Stomach (tissue), 8 donors: ENCODE measurements at regions not wholly inside any gene's neighbourhood (a gene's known extent, or its start where the extent isn't known, plus 50 kb on each side); places are given as distances from the start of the nearest gene placed in this dataset.

Experiments used
- DNase-seq, 2 donors: peaks; one replicate each; pipeline versions ENCODE4 v3.0.0 to v3.0.0-alpha.2; 2013 to 2019
- H3K27ac ChIP-seq, 5 donors: fragments of 200-600 bp in 4 of 5; sonication (generic) in 4 of 5; one replicate each; pipeline ENCODE4 v1.5.1; 2013 to 2019; ENCODE audit warnings: mild to moderate bottlenecking in 1 of 5, moderate library complexity in 1 of 5
- H3K27me3 ChIP-seq, 3 donors: fragments of 200-600 bp; sonication (generic); one replicate each; pipeline ENCODE4 v1.5.1; 2017 to 2019; ENCODE audit warnings: mixed run types in 1 of 3
- H3K36me3 ChIP-seq, 4 donors: fragments of 200-600 bp; sonication (generic); 1 replicate in 3 of 4; 2 replicates in 1 of 4; pipeline ENCODE4 v1.5.1; 2016 to 2019
- H3K4me1 ChIP-seq, 4 donors: fragments of 200-600 bp; sonication (generic); one replicate each; pipeline ENCODE4 v1.5.1; 2016 to 2019
- H3K4me3 ChIP-seq, 4 donors: fragments of 200-600 bp; sonication (generic) in 3 of 4; one replicate each; pipeline ENCODE4 v1.5.1; 2016 to 2019; ENCODE audit warnings: mild to moderate bottlenecking in 1 of 4
- H3K9me3 ChIP-seq, 4 donors: fragments of 200-600 bp; sonication (generic); one replicate each; pipeline ENCODE4 v1.5.1; 2016 to 2019
- EP300 ChIP-seq: sonication (generic); formaldehyde crosslinking; IDR thresholded peaks from one replicate; pipeline ENCODE4 v1.6.1; 2017; ENCODE audit warnings: antibody characterized with exemption
- POLR2A ChIP-seq, 4 donors: fragments of 450-650 bp; IDR thresholded peaks; one replicate each; pipeline ENCODE4 v1.6.1; 2016; ENCODE audit warnings: antibody characterized with exemption in 4 of 4, control low read depth in 2 of 4, mild to moderate bottlenecking in 1 of 4, moderate library complexity in 1 of 4
- POLR2AphosphoS5 ChIP-seq, 3 donors: sonication (generic); formaldehyde crosslinking; IDR thresholded peaks; one replicate each; pipeline ENCODE4 v1.6.1; 2016; ENCODE audit warnings: antibody characterized with exemption in 3 of 3
- WGBS, 5 donors: extraction: QIAGEN DNeasy Blood & Tissue Kit in 3 of 5; methylation state at CpG; one replicate each; pipeline versions ENCODE4 v1.1.5 to v1.1.7; 2013 to 2018; 5-methylcytosine and 5-hydroxymethylcytosine counted together
- intact Hi-C: fragments of 100-400 bp; cut with DNase I; formaldehyde crosslinking; loops from one replicate; pipeline ENCODE4 v1.15.1; 2023; ENCODE audit warnings: low total_unique reads
- TF ChIP-seq, protein P1 (sequence below), 7 experiments: fragments of 450-650 bp in 4 of 7; fragments of 200-600 bp in 3 of 7; sonication (generic) in 3 of 7; IDR thresholded peaks; one replicate each; pipeline ENCODE4 v1.5.1; 2016 to 2019; ENCODE audit warnings: antibody characterized with exemption in 7 of 7, control low read depth in 2 of 7, mild to moderate bottlenecking in 1 of 7
- donor health status: healthy with polysubstance abuse.
- donor health status: Bipolar disorder and iron deficiency.
- donor health status: healthy.

DNA sequence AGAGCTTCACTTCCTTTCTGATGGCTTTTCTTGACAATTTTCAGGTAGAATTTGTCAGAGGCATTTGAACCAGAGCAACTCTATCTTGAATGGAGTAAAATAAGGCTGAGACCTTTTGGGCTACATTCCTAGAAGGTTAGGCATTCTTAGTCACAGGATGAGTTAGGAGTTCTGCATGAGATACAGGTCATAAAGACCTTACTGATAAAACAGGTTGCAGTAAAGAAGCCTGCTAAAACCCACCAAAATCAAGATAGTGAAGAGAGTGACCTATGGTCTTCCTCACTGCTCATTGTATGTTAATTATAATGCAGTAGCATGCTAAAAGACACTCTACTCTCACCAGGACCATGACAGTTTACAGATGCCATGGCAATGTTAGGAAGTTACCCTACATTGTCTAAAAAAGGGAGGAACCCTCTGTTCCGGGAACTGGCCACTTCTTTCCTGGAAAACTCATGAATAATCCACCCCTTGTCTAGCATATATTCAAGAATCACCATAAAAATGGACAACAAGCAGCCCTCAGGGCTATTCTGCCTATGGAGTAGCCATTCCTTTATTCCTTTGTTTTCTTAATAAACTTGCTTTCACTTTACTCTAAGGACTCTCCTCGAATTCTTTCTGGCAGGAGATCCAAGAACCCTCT is 1519.7 kb upstream of the TENM4 start:
- H3K9me3 ChIP-seq = no peaks in the 10 kb centered on the region
- DNase-seq = no peak
- H3K27me3 ChIP-seq = no peaks in the 10 kb centered on the region
- intact Hi-C loops = no loop called here
- TF ChIP-seq POLR2AphosphoS5 (IDR thresholded peaks at IDR 0.05) (no peak), POLR2A (IDR thresholded peaks at IDR 0.05) (no peak), EP300 (no peak)
- TF ChIP-seq, protein P1, sequence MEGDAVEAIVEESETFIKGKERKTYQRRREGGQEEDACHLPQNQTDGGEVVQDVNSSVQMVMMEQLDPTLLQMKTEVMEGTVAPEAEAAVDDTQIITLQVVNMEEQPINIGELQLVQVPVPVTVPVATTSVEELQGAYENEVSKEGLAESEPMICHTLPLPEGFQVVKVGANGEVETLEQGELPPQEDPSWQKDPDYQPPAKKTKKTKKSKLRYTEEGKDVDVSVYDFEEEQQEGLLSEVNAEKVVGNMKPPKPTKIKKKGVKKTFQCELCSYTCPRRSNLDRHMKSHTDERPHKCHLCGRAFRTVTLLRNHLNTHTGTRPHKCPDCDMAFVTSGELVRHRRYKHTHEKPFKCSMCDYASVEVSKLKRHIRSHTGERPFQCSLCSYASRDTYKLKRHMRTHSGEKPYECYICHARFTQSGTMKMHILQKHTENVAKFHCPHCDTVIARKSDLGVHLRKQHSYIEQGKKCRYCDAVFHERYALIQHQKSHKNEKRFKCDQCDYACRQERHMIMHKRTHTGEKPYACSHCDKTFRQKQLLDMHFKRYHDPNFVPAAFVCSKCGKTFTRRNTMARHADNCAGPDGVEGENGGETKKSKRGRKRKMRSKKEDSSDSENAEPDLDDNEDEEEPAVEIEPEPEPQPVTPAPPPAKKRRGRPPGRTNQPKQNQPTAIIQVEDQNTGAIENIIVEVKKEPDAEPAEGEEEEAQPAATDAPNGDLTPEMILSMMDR (IDR thresholded peaks at IDR 0.05) = no peak
- no peaks in the 10 kb centered on the region for H3K36me3 ChIP-seq
- 63 to 69% (median 65%) methylated on average over 2 of the region's 2 CpGs for WGBS, 5 donors
- H3K4me1 ChIP-seq = no peaks in the 10 kb centered on the region
- no peak overlapping the region for H3K4me3 ChIP-seq
- no peak overlapping the region for H3K27ac ChIP-seq

GRCh38 chr11:80959751-80960150 is 1518.9 kb upstream of the TENM4 start:
- H3K4me1 ChIP-seq = no peaks in the 10 kb centered on the region
- H3K36me3 ChIP-seq = no peaks in the 10 kb centered on the region
- H3K27me3 ChIP-seq = no peaks in the 10 kb centered on the region
- H3K27ac ChIP-seq = no peak overlapping the region
- DNase-seq = peak in 1 of 2 donors; percentile 4
- no peak overlapping the region for H3K4me3 ChIP-seq
- intact Hi-C loops = no loop called here
- TF ChIP-seq EP300 (no peak), POLR2AphosphoS5 (IDR thresholded peaks at IDR 0.05) (no peak), POLR2A (IDR thresholded peaks at IDR 0.05) (no peak)
- TF ChIP-seq, protein P1 (IDR thresholded peaks at IDR 0.05) = no peak
- WGBS, 5 donors = 88 to 93% (median 89%) methylated on average over 2 of the region's 2 CpGs
- no peaks in the 10 kb centered on the region for H3K9me3 ChIP-seq

DNA sequence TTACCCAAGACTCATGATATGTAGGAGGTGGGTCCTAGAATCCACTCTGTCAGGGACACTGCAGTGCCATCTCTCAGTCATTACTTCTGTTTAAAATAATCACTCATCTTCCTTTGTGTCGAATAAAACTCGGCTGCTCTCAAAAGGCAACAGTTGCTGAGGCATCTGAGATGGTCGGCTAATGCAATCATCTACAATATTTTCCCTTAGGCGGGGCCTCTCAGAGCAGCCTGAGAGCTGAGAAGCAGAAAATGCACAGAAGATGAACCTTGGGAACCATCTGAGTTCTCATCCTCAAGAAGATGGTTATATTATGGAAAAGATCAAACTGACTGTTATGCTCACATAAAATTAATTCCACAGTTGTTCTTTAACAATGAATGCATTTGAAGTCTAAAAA is 1518.2 kb upstream of the TENM4 start:
- Histone ChIP-seq H3K36me3 (no peaks in the 10 kb centered on the region), H3K4me1 (no peaks in the 10 kb centered on the region), H3K27me3 (no peaks in the 10 kb centered on the region), H3K4me3 (no peak overlapping the region), H3K9me3 (no peaks in the 10 kb centered on the region), H3K27ac (no peak overlapping the region)
- 67 to 82% (median 75%) methylated on average over 4 of the region's 4 CpGs for WGBS, 5 donors
- DNase-seq = peak in 1 of 2 donors; percentile 5
- intact Hi-C loops = no loop called here
- TF ChIP-seq EP300 (no peak), POLR2A (IDR thresholded peaks at IDR 0.05) (no peak), POLR2AphosphoS5 (IDR thresholded peaks at IDR 0.05) (no peak)
- TF ChIP-seq, protein P1 (IDR thresholded peaks at IDR 0.05) = no peak

GRCh38 chr11:80958361-80958760 is 1517.5 kb upstream of the TENM4 start:
- Histone ChIP-seq H3K27ac (no peak overlapping the region), H3K27me3 (no peaks in the 10 kb centered on the region), H3K4me3 (no peak overlapping the region), H3K4me1 (no peaks in the 10 kb centered on the region), H3K36me3 (no peaks in the 10 kb centered on the region), H3K9me3 (no peaks in the 10 kb centered on the region)
- 27 to 39% (median 33%) methylated on average over 2 of the region's 2 CpGs for WGBS, 5 donors
- intact Hi-C loops = no loop called here
- DNase-seq = peak in 1 of 2 donors; percentile 23
- TF ChIP-seq, protein P1 (IDR thresholded peaks at IDR 0.05) = no peak
- TF ChIP-seq EP300 (no peak), POLR2AphosphoS5 (IDR thresholded peaks at IDR 0.05) (no peak), POLR2A (IDR thresholded peaks at IDR 0.05) (no peak)
